ENCODE measurements at regions not wholly inside any gene's neighbourhood (a gene's known extent, or its start where the extent isn't known, plus 50 kb on each side); places are given as distances from the start of the nearest gene placed in this dataset.

DNA sequence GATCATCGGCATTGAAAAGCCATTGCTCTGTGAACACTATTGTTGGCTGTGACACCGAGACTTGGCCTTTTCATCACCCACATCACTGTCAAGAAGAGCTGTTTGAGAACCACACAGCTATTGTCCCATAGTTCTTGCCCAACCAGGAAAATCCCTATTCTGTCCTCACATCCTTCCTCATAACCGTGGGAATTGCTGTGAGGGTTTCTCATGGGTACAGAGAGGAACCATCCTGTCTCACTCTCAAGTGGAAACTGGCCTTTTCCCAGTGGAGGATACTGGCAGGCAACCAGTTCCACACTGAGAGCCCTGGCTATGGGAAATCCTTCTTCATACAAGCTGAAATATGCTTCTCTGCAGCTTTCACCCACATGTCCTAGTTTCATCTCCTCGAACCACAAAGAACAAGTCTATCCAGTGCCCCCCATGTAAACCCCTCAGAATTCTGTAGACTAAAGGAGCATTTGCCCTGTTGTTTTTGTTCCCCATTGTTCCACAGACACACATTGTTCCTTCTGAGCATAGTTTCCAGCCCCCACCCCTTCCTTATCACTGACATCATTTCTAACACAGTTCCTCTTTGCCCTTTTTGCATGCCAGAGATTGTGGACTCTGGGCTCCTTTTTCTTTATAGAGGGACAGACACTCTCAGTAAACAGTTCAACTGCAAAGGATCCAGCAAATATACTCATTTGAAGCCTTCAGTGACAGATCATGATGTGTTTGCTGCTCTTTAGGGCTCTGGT lies 57.8 kb upstream of the C5orf46 start:
- TF ChIP-seq EZH2phosphoT487 (IDR thresholded peaks at IDR 0.05; ENCODE audit: borderline replicate concordance, low read depth, low read length): no peak
- TF ChIP-seq, protein P1, sequence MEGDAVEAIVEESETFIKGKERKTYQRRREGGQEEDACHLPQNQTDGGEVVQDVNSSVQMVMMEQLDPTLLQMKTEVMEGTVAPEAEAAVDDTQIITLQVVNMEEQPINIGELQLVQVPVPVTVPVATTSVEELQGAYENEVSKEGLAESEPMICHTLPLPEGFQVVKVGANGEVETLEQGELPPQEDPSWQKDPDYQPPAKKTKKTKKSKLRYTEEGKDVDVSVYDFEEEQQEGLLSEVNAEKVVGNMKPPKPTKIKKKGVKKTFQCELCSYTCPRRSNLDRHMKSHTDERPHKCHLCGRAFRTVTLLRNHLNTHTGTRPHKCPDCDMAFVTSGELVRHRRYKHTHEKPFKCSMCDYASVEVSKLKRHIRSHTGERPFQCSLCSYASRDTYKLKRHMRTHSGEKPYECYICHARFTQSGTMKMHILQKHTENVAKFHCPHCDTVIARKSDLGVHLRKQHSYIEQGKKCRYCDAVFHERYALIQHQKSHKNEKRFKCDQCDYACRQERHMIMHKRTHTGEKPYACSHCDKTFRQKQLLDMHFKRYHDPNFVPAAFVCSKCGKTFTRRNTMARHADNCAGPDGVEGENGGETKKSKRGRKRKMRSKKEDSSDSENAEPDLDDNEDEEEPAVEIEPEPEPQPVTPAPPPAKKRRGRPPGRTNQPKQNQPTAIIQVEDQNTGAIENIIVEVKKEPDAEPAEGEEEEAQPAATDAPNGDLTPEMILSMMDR (conservative IDR thresholded peaks at IDR 0.05; ENCODE audit: low read length): no peak
- intact Hi-C loops (cut with micrococcal nuclease; ENCODE audit: unreplicated experiment): no loop called here
- no peak for DNase-seq (ENCODE audit: low spot score)
- Histone ChIP-seq H3K9me3 (ENCODE audit: low read length) (no peaks in the 10 kb centered on the region), H3K79me2 (ENCODE audit: insufficient read depth, low read depth, low read length) (no peaks in the 10 kb centered on the region), H3K4me3 (ENCODE audit: low read depth, low read length, poor library complexity, severe bottlenecking) (no peak overlapping the region), H3K36me3 (ENCODE audit: insufficient read depth, low read length) (no peaks in the 10 kb centered on the region), H3K9me2 (ENCODE audit: insufficient read depth, low read length) (no peaks in the 10 kb centered on the region), H3K4me1 (ENCODE audit: insufficient read depth, low read length, poor library complexity, severe bottlenecking) (no peaks in the 10 kb centered on the region), H3K4me2 (ENCODE audit: low read length) (no peak overlapping the region), H4K20me1 (ENCODE audit: insufficient read depth, low read length) (no peaks in the 10 kb centered on the region), H3K27ac (ENCODE audit: low read depth, low read length, poor library complexity, severe bottlenecking) (no peak overlapping the region), H2AFZ (ENCODE audit: low read length) (no peak overlapping the region)
- POLR2A ChIA-PET: interaction anchor here (0.6 kb wide), 1 partner anchor 357 kb away, joined by 3 read pairs; no protein-coding TSS in a partner anchor
- BruUV-seq (replicated peaks): no TSS peak
- CTCF ChIA-PET (ENCODE audit: unreplicated experiment): no interaction called here

DNA sequence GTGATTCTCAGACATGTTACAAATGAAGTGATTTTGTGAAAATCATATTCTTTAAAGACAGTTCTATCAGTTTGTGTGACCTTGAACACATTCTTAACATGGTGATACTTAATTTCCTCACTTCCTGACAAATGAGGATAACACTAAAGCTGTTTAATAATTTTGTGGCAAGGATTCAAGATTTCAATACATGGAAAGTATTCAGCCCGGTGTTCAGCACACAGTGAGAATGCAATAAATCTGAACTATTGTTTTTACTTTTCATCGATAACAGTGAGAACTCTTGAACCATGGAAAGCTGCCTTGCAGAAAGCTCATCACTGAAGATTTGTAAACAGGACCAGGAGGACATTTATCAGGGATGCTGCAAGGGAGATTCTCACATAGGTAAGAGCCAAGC lies 57.1 kb upstream of the C5orf46 start:
- ChIA-PET CTCF (ENCODE audit: unreplicated experiment) (no interaction called here), POLR2A (interaction anchor here (0.6 kb wide), 1 partner anchor 358 kb away, joined by 3 read pairs; no protein-coding TSS in a partner anchor)
- no peak overlapping the region for H3K4me3 ChIP-seq (ENCODE audit: low read depth, low read length, poor library complexity, severe bottlenecking)
- no peak overlapping the region for H3K4me2 ChIP-seq (ENCODE audit: low read length)
- H3K9me2 ChIP-seq (ENCODE audit: insufficient read depth, low read length): no peaks in the 10 kb centered on the region
- no peaks in the 10 kb centered on the region for H3K36me3 ChIP-seq (ENCODE audit: insufficient read depth, low read length)
- H3K27ac ChIP-seq (ENCODE audit: low read depth, low read length, poor library complexity, severe bottlenecking): no peak overlapping the region
- no peak for DNase-seq (ENCODE audit: low spot score)
- intact Hi-C loops (cut with micrococcal nuclease; ENCODE audit: unreplicated experiment): no loop called here
- no TSS peak for BruUV-seq (replicated peaks)
- H2AFZ ChIP-seq (ENCODE audit: low read length): no peak overlapping the region
- H3K9me3 ChIP-seq (ENCODE audit: low read length): no peaks in the 10 kb centered on the region
- no peaks in the 10 kb centered on the region for H3K4me1 ChIP-seq (ENCODE audit: insufficient read depth, low read length, poor library complexity, severe bottlenecking)
- H3K79me2 ChIP-seq (ENCODE audit: insufficient read depth, low read depth, low read length): no peaks in the 10 kb centered on the region
- TF ChIP-seq EZH2phosphoT487 (IDR thresholded peaks at IDR 0.05; ENCODE audit: borderline replicate concordance, low read depth, low read length): no peak
- TF ChIP-seq, protein P1 (conservative IDR thresholded peaks at IDR 0.05; ENCODE audit: low read length): no peak
- no peaks in the 10 kb centered on the region for H4K20me1 ChIP-seq (ENCODE audit: insufficient read depth, low read length)

DNA sequence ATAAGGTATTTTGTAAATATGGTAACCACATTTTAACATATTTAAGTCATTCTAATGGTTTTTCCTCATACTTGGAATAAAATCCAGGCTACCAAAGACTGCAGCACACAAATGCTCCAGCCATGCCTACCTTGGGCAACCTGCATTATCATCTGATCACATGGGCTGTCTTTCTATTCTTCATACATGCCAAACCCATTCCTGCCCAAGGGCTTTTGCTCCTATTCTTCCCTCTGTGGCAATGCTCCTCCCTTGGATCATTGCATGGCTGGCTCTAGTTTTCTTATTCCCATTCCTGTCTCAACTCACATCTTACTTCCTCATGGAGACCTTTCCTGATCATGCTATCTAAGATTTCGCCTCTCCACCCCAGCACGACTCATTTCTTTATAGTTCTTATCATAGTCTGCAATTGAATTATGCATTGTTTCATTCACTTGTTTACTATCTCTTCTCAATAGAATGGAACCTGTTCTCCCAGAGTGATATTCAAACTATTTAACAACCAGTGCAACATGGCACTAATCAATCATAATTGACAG lies 54.9 kb upstream of the C5orf46 start:
- H3K4me3 ChIP-seq (ENCODE audit: low read depth, low read length, poor library complexity, severe bottlenecking): no peak overlapping the region
- no peak overlapping the region for H3K27ac ChIP-seq (ENCODE audit: low read depth, low read length, poor library complexity, severe bottlenecking)
- no peaks in the 10 kb centered on the region for H3K9me3 ChIP-seq (ENCODE audit: low read length)
- no peaks in the 10 kb centered on the region for H3K36me3 ChIP-seq (ENCODE audit: insufficient read depth, low read length)
- no peak overlapping the region for H3K4me2 ChIP-seq (ENCODE audit: low read length)
- BruUV-seq (replicated peaks): no TSS peak
- POLR2A ChIA-PET: no interaction called here
- H3K79me2 ChIP-seq (ENCODE audit: insufficient read depth, low read depth, low read length): no peaks in the 10 kb centered on the region
- intact Hi-C loops (cut with micrococcal nuclease; ENCODE audit: unreplicated experiment): no loop called here
- H3K4me1 ChIP-seq (ENCODE audit: insufficient read depth, low read length, poor library complexity, severe bottlenecking): no peaks in the 10 kb centered on the region
- H2AFZ ChIP-seq (ENCODE audit: low read length): no peak overlapping the region
- CTCF ChIA-PET (ENCODE audit: unreplicated experiment): no interaction called here
- no peak for DNase-seq (ENCODE audit: low spot score)
- H3K9me2 ChIP-seq (ENCODE audit: insufficient read depth, low read length): no peaks in the 10 kb centered on the region
- H4K20me1 ChIP-seq (ENCODE audit: insufficient read depth, low read length): no peaks in the 10 kb centered on the region
- TF ChIP-seq, protein P1 (conservative IDR thresholded peaks at IDR 0.05; ENCODE audit: low read length): no peak
- TF ChIP-seq EZH2phosphoT487 (IDR thresholded peaks at IDR 0.05; ENCODE audit: borderline replicate concordance, low read depth, low read length): no peak

Data from OCI-LY7 (cell line).